Epithelial cell of proximal tubule (primary cell): ENCODE measurements at regions not wholly inside any gene's neighbourhood (a gene's known extent, or its start where the extent isn't known, plus 50 kb on each side); places are given as distances from the start of the nearest gene placed in this dataset.

Source experiments
- DNase-seq: peaks from one replicate; pipeline ENCODE4 v3.0.0-alpha.2; 2011; ENCODE audit warnings: low read depth
- H3K4me3 ChIP-seq: 2 replicates; pipeline ENCODE4 v1.5.1; 2011; ENCODE audit warnings: low read depth, mild to moderate bottlenecking, low read length
- CTCF ChIP-seq: conservative IDR thresholded peaks from 2 replicates; pipeline ENCODE4 v1.5.1; 2012; ENCODE audit warnings: low read depth, mild to moderate bottlenecking, low read length

- TF ChIP-seq CTCF: no peak
- no peak for DNase-seq
- H3K4me3 ChIP-seq: no peak overlapping the region
These were observed 91.4 kb upstream of the NEURL1B start for GRCh38 chr5:172549696-172550095.

GRCh38 chr5:172548981-172549687, 91.9 kb upstream of the NEURL1B start:
- no peak for DNase-seq
- H3K4me3 ChIP-seq: no peak overlapping the region

DNA sequence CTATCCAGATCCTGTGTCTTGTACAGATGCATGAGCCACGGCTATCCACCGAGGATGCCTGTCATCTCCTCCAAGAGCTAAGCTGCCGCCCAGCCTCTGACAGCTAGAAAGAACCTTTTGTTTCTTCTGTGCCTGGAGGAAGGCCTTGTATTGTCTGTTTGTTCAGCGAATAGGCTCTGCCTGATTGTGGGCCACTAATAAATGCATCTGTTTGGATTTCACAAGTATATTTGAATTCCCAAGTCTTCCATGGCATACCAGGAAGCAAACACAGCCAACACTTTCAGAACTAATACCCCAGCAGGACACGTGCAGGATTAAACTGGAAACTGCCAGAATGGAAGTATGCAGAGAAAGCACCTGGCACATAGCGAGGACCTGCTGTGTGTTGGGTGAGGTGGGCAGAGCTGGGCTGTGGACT, 92.7 kb upstream of the NEURL1B start:
- TF ChIP-seq CTCF: no peak
- H3K4me3 ChIP-seq: no peak overlapping the region
- DNase-seq: no peak

More at GRCh38 chr5:172548981-172549687, 91.9 kb upstream of the NEURL1B start:
- no peak for TF ChIP-seq CTCF

DNA sequence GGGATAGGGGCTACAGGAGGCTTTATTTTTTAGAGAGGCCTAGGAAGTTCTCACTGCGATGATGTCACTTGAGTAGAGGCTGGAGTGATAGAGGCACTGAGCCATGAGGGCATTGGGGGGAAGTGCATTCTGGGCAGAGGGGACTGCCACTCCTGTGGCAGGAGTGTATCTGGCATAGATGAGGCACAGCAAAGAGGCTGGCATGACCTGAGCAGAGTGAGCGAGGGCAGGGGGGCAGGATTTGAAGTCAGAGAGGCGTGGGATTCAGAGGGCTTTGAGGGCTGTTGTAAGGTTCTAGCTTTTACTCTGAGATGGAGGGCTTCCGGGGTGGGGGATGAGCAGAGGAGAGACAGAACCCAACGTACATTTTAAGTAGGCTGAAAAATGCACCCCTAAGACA, 91.9 kb upstream of the SH3PXD2B start:
- TF ChIP-seq CTCF: no peak
- no peak overlapping the region for H3K4me3 ChIP-seq
- no peak for DNase-seq

- TF ChIP-seq CTCF: no peak
- H3K4me3 ChIP-seq: no peak overlapping the region
- DNase-seq: no peak
These were observed 91.0 kb upstream of the SH3PXD2B start for GRCh38 chr5:172545291-172545801.

DNA sequence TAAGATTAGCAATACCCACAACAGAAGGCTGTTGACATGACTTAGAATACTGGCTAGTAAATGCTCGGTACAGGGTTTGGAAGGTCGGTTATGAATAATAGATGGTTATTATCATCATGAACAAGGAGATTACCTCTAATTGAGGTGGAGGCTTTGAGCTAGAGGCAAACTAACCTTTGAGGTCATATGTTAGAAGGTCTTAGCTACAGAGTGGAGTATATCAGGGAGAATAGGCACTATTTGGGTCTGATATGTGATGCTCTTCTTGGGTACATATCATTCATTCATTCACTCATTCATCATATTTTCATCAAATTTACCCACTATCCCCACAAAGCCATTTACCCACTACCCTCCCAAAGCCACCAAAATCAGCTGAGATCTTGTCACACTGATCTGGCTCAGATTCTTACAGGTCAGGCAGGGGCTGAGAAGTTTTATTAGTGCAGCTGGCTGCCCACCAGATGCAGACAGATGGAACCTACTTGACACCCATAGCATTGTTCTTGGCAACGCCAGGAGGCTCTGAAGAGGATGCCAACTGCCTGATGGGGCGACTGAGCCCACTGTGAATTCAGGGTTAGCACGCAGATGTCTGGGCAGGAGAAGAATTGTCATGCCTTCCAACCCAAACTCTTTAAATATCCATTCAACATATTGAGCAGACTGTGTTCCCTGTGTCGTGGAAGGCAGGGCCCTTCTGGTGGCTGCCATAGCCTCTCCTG, 90.2 kb upstream of the SH3PXD2B start:
- no peak for TF ChIP-seq CTCF
- no peak overlapping the region for H3K4me3 ChIP-seq
- DNase-seq: no peak
